CD14-positive monocyte (primary cell): ENCODE measurements at regions not wholly inside any gene's neighbourhood (a gene's known extent, or its start where the extent isn't known, plus 50 kb on each side); places are given as distances from the start of the nearest gene placed in this dataset.

Source experiments
- DNase-seq, 3 donors: peaks; one replicate each; pipeline ENCODE4 v3.0.0-alpha.2; 2011 to 2022
- H2AFZ ChIP-seq: 2 replicates; pipeline ENCODE4 v1.6.0; 2012; ENCODE audit warnings: mild to moderate bottlenecking, low read depth, low read length, inconsistent platforms; ENCODE audit not compliant: insufficient read depth, poor library complexity, severe bottlenecking
- H3K27ac ChIP-seq, 2 donors: 1 replicate in 1 of 2; 2 replicates in 1 of 2; pipeline ENCODE4 v1.5.1; 2012 to 2013; ENCODE audit warnings: low read length in 2 of 2, control low read depth in 1 of 2, inconsistent platforms in 1 of 2, low read depth in 1 of 2, mild to moderate bottlenecking in 1 of 2
- H3K27me3 ChIP-seq, 2 donors: one replicate each; pipeline versions ENCODE4 v1.6.0 to v1.6.1; 2011 to 2013; ENCODE audit warnings: low read length in 2 of 2; ENCODE audit not compliant: control insufficient read depth in 2 of 2, insufficient read depth in 2 of 2
- H3K36me3 ChIP-seq, 2 donors: replicated peaks in 1 of 2; 1 replicate in 1 of 2; 2 replicates in 1 of 2; pipeline versions ENCODE4 v1.5.1 to v1.6.1; 2012 to 2013; ENCODE audit warnings: low read length in 2 of 2, control low read depth in 1 of 2, inconsistent platforms in 1 of 2, mild to moderate bottlenecking in 1 of 2; ENCODE audit not compliant: insufficient read depth in 2 of 2, control insufficient read depth in 1 of 2
- H3K4me1 ChIP-seq, 2 donors: 1 replicate in 1 of 2; 2 replicates in 1 of 2; pipeline versions ENCODE4 v1.5.1 to v1.6.1; 2012 to 2013; ENCODE audit warnings: low read length in 2 of 2, control low read depth in 1 of 2, inconsistent platforms in 1 of 2, mild to moderate bottlenecking in 1 of 2, moderate library complexity in 1 of 2; ENCODE audit not compliant: insufficient read depth in 2 of 2, control insufficient read depth in 1 of 2
- H3K4me2 ChIP-seq: replicated peaks from 2 replicates; pipeline ENCODE3; 2012; ENCODE audit warnings: low read length, moderate library complexity, mild to moderate bottlenecking; ENCODE audit not compliant: poor library complexity, severe bottlenecking; ENCODE audit errors: extremely low read depth
- H3K4me3 ChIP-seq, 3 experiments: fragments of 200-600 bp in 1 of 3; sonication (generic) in 1 of 3; replicated peaks in 1 of 3; 1 replicate in 2 of 3; 2 replicates in 1 of 3; pipeline ENCODE4 v1.5.1; 2011 to 2013; ENCODE audit warnings: low read length in 3 of 3, mild to moderate bottlenecking in 3 of 3, control low read depth in 2 of 3, low read depth in 2 of 3, inconsistent platforms in 1 of 3, moderate library complexity in 1 of 3
- H3K79me2 ChIP-seq: 2 replicates; pipeline ENCODE4 v1.6.0; 2012; ENCODE audit warnings: mild to moderate bottlenecking, control low read depth, inconsistent platforms, low read length, moderate library complexity; ENCODE audit not compliant: insufficient read depth
- H3K9ac ChIP-seq: 2 replicates; pipeline ENCODE4 v1.6.0; 2017; ENCODE audit warnings: low read length, mild to moderate bottlenecking; ENCODE audit not compliant: insufficient read depth, poor library complexity, severe bottlenecking
- H3K9me3 ChIP-seq, 2 donors: replicated peaks in 1 of 2; 1 replicate in 1 of 2; 2 replicates in 1 of 2; pipeline versions ENCODE4 v1.5.1 to v1.6.1; 2012 to 2013; ENCODE audit warnings: low read length in 2 of 2, control low read depth in 1 of 2; ENCODE audit not compliant: control insufficient read depth in 1 of 2, insufficient read depth in 1 of 2
- H4K20me1 ChIP-seq: 2 replicates; pipeline ENCODE4 v1.6.0; 2012; ENCODE audit warnings: mild to moderate bottlenecking, low read length, control low read depth, moderate library complexity; ENCODE audit not compliant: insufficient read depth
- H3K27ac Mint-ChIP-seq, 7 donors: one replicate each; pipeline ENCODE4 v1.8.0; 2020; ENCODE audit warnings: mild to moderate bottlenecking in 7 of 7, mixed read lengths in 7 of 7, moderate library complexity in 6 of 7, inconsistent platforms in 2 of 7
- H3K27me3 Mint-ChIP-seq, 3 donors: one replicate each; pipeline ENCODE4 v1.8.0; 2021 to 2022; ENCODE audit warnings: low read depth in 3 of 3, mild to moderate bottlenecking in 3 of 3, mixed read lengths in 3 of 3, moderate library complexity in 3 of 3, inconsistent platforms in 1 of 3
- H3K36me3 Mint-ChIP-seq, 2 donors: one replicate each; pipeline ENCODE4 v1.8.0; 2020; ENCODE audit warnings: mixed read lengths in 2 of 2, inconsistent platforms in 1 of 2, mild to moderate bottlenecking in 1 of 2
- H3K4me1 Mint-ChIP-seq: one replicate; pipeline ENCODE4 v1.8.0; 2020; ENCODE audit warnings: mild to moderate bottlenecking, mixed read lengths
- H3K4me3 Mint-ChIP-seq, 2 donors: one replicate each; pipeline ENCODE4 v1.8.0; 2020; ENCODE audit warnings: mild to moderate bottlenecking in 2 of 2, mixed read lengths in 2 of 2, moderate library complexity in 1 of 2
- H3K9me3 Mint-ChIP-seq, 7 donors: one replicate each; pipeline ENCODE4 v1.8.0; 2020 to 2022; ENCODE audit warnings: mixed read lengths in 7 of 7, mild to moderate bottlenecking in 6 of 7, moderate library complexity in 6 of 7, inconsistent platforms in 2 of 7
- WGBS: methylation state at CpG from one replicate; pipeline ENCODE4 v1.1.5; 2013; ENCODE audit warnings: missing lambda C conversion rate; ENCODE audit not compliant: insufficient coverage; 5-methylcytosine and 5-hydroxymethylcytosine counted together
- intact Hi-C, 2 donors: fragments of 100-400 bp; cut with micrococcal nuclease; formaldehyde crosslinking; loops; one replicate each; pipeline versions ENCODE4 v1.15.0 to v1.15.1; 2023
- TF ChIP-seq, protein P1 (sequence below): fragments of 200-600 bp; IDR thresholded peaks from one replicate; pipeline ENCODE4 v1.8.0; 2022; ENCODE audit warnings: antibody characterized with exemption, mild to moderate bottlenecking

DNA sequence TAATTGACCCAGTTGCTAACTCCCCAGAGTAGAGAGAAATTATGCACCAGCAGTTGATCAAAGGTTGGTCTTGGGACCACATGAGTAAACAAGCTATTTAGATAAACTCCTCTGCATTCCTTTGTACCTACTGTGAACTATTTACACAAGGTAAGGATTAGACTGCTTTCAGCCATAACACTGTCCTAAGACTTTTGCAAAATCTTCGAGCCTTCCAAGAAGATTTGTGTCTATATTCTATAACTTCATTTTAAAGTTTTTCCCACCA is 108.5 kb upstream of the UNC13C start:
- no CpG with 5 or more reads among the region's 1 CpG for WGBS
- Histone ChIP-seq H3K4me2 (no peak overlapping the region), H3K27ac (no peak overlapping the region), H3K79me2 (no peaks in the 10 kb centered on the region), H3K27me3 (no peaks in the 10 kb centered on the region), H3K36me3 (no peaks in the 10 kb centered on the region), H4K20me1 (no peaks in the 10 kb centered on the region), H3K9me3 (peaks cover 5 to 17% of the 10 kb centered on the region in 2 donors), H3K4me3 (no peak overlapping the region), H2AFZ (no peak overlapping the region), H3K4me1 (no peaks in the 10 kb centered on the region), H3K9ac (no peak overlapping the region)
- Mint-ChIP-seq H3K27me3 (no peaks in the 10 kb centered on the region), H3K36me3 (no peaks in the 10 kb centered on the region), H3K4me3 (no peak overlapping the region), H3K4me1 (no peaks in the 10 kb centered on the region), H3K27ac (no peak overlapping the region), H3K9me3 (peaks cover 4 to 15% (median 11%) of the 10 kb centered on the region in 7 donors)
- no peak for DNase-seq
- TF ChIP-seq, protein P1, sequence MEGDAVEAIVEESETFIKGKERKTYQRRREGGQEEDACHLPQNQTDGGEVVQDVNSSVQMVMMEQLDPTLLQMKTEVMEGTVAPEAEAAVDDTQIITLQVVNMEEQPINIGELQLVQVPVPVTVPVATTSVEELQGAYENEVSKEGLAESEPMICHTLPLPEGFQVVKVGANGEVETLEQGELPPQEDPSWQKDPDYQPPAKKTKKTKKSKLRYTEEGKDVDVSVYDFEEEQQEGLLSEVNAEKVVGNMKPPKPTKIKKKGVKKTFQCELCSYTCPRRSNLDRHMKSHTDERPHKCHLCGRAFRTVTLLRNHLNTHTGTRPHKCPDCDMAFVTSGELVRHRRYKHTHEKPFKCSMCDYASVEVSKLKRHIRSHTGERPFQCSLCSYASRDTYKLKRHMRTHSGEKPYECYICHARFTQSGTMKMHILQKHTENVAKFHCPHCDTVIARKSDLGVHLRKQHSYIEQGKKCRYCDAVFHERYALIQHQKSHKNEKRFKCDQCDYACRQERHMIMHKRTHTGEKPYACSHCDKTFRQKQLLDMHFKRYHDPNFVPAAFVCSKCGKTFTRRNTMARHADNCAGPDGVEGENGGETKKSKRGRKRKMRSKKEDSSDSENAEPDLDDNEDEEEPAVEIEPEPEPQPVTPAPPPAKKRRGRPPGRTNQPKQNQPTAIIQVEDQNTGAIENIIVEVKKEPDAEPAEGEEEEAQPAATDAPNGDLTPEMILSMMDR = no peak
- intact Hi-C loops = no loop called here

DNA sequence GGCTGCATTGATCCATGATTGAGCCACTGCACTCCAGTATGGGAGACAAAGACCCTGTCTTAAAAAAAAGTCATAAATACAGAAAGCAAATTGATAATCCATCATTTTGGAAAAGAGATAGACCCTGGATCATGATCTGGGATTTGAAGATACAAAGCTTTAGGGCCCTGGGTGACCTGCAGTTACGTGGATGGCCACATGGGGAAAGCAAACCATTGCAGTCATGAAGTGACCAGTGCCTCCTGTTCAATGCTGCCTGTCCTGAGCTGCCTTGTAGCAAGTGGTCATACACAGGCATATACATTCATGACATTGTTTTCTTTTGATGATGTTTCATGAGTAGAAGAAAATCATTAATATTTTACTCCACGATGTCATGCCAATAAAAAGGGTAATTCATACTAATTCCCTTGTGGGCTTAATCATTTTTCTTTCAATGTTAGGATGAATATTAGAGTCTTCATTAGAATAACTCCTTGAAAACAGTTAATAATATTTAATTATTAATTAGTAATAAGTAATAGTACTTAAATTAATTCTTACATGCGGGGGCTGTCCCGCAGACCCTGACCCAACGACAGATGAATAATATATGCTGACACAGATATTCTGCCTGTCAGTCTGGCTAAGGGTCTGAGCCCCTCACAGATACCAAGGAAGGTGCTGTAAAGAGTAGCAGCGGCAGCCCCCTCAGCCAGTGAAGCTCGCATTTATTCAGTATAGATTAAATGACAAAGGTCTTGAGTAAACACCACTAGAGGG is 109.0 kb upstream of the UNC13C start:
- TF ChIP-seq, protein P1 = no peak
- H3K27ac ChIP-seq = no peak overlapping the region
- Mint-ChIP-seq H3K9me3 (peaks cover 4 to 12% (median 11%) of the 10 kb centered on the region in 7 donors), H3K36me3 (no peaks in the 10 kb centered on the region), H3K4me3 (no peak overlapping the region), H3K4me1 (no peaks in the 10 kb centered on the region), H3K27ac (no peak overlapping the region), H3K27me3 (no peaks in the 10 kb centered on the region)
- no peak for DNase-seq
- H2AFZ ChIP-seq = no peak overlapping the region
- no peak overlapping the region for H3K4me3 ChIP-seq
- no peaks in the 10 kb centered on the region for H3K79me2 ChIP-seq
- H3K9me3 ChIP-seq = peaks cover 5 to 17% of the 10 kb centered on the region in 2 donors
- no peaks in the 10 kb centered on the region for H4K20me1 ChIP-seq
- H3K36me3 ChIP-seq = no peaks in the 10 kb centered on the region
- H3K4me2 ChIP-seq = no peak overlapping the region
- H3K4me1 ChIP-seq = no peaks in the 10 kb centered on the region
- no peaks in the 10 kb centered on the region for H3K27me3 ChIP-seq
- intact Hi-C loops = no loop called here
- 85% methylated on average over 1 of the region's 7 CpGs for WGBS
- H3K9ac ChIP-seq = no peak overlapping the region
